ENCODE measurements at regions not wholly inside any gene's neighbourhood (a gene's known extent, or its start where the extent isn't known, plus 50 kb on each side); places are given as distances from the start of the nearest gene placed in this dataset.

GRCh38 chr7:131656980-131657723 is 100.7 kb upstream of the PODXL start:
- Histone ChIP-seq H3K4me3 (no peak overlapping the region), H3K79me2 (ENCODE audit: control insufficient read depth, insufficient read depth, low read length) (no peaks in the 10 kb centered on the region), H3K27ac (ENCODE audit: extremely low read depth, low read depth, low read length) (no peak overlapping the region), H3K9me3 (replicated peaks; ENCODE audit: control insufficient read depth, insufficient read depth, low read depth, low read length) (no peaks in the 10 kb centered on the region), H3K9ac (ENCODE audit: insufficient read depth in 1 of 2, low read depth in 2 of 2, low read length in 2 of 2) (no peak overlapping the region), H3K4me1 (replicated peaks in 1 of 2; ENCODE audit: control insufficient read depth in 2 of 2, insufficient read depth in 2 of 2, low read length in 2 of 2) (no peaks in the 10 kb centered on the region), H4K20me1 (replicated peaks; ENCODE audit: control insufficient read depth, insufficient read depth, low read length) (peaks cover 4% of the 10 kb centered on the region; the same call in 1 of the 2 replicates), H2AFZ (ENCODE audit: low read depth, low read length) (no peak overlapping the region), H3K4me2 (ENCODE audit: insufficient read depth, low read length) (no peak overlapping the region), H3K9me1 (ENCODE audit: control insufficient read depth, insufficient read depth, low read length) (no peaks in the 10 kb centered on the region), H3K36me3 (ENCODE audit: control insufficient read depth, insufficient read depth, low read length) (no peaks in the 10 kb centered on the region), H3K27me3 (ENCODE audit: control insufficient read depth in 2 of 2, insufficient read depth in 2 of 2, low read length in 2 of 2) (peaks cover 4 to 20% of the 10 kb centered on the region in 2 experiments; a peak in 3 of 5 replicates)
- intact Hi-C loops (cut with micrococcal nuclease) (no loop called here), in situ Hi-C loops (cut with MboI) (loop anchor here (5.0 to 10.0 kb wide), 3 partner anchors 115 to 772 kb away; no protein-coding TSS in a partner anchor)
- FAIRE-seq (no peak), DNase-seq (ENCODE audit: extremely low read depth in 1 of 4, low spot score in 3 of 4) (no peak), ATAC-seq (no peak)
- 2% methylated on average over 10 of the region's 10 CpGs for WGBS (ENCODE audit: insufficient coverage, low coverage, missing lambda C conversion rate)
- ChIA-PET POLR2A (interaction anchor here (0.7 kb wide), 1 partner anchor 670 kb away, joined by 4 read pairs; no protein-coding TSS in a partner anchor), CTCF (ENCODE audit: low intra/inter-chr PET ratio) (interaction anchor here (0.7 to 6.1 kb wide), 2 partner anchors 111 to 149 kb away, joined by 3 to 85 read pairs; no protein-coding TSS in a partner anchor)
- BruUV-seq (replicated peaks) = no TSS peak
- TF ChIP-seq TFAM (CRISPR knock-in tag; conservative IDR thresholded peaks at IDR 0.05) = no peak
- TF ChIP-seq EWSR1 (IDR thresholded peaks at IDR 0.05; ENCODE audit: borderline replicate concordance, low read depth, partially characterized antibody) = no peak
- no peak for TF ChIP-seq CBX3 (IDR thresholded peaks at IDR 0.05; ENCODE audit: borderline replicate concordance in 1 of 2, low read length in 2 of 2)
- TF ChIP-seq MAFF (IDR thresholded peaks at IDR 0.05; ENCODE audit: low read length) = peak; percentile 72
- no peak for TF ChIP-seq USF2 (CRISPR knock-in tag; IDR thresholded peaks at IDR 0.05)
- no peak for TF ChIP-seq LCOR (CRISPR knock-in tag; IDR thresholded peaks at IDR 0.05)
- peak; percentile 47 for TF ChIP-seq ZFP36 (IDR thresholded peaks at IDR 0.05; ENCODE audit: low read depth, low read length, partially characterized antibody)
- no peak for TF ChIP-seq CEBPB (tag; IDR thresholded peaks at IDR 0.05)
- peak; percentile 52 for TF ChIP-seq MAFG (tag; conservative IDR thresholded peaks at IDR 0.05)
- no peak for TF ChIP-seq CREB3 (tag; conservative IDR thresholded peaks at IDR 0.05; ENCODE audit: low read depth)
- TF ChIP-seq RBM39 (optimal IDR thresholded peaks at IDR 0.05; ENCODE audit: low read depth, low read length) = no peak
- TF ChIP-seq RAD21 (CRISPR knock-in tag; conservative IDR thresholded peaks at IDR 0.05 in 1 of 2, IDR thresholded peaks at IDR 0.05 in 1 of 2) = no peak
- TF ChIP-seq MEIS2 (IDR thresholded peaks at IDR 0.05; ENCODE audit: partially characterized antibody) = no peak
- TF ChIP-seq ZNF121 (CRISPR knock-in tag; conservative IDR thresholded peaks at IDR 0.05) = peak; percentile 95
- TF ChIP-seq TEAD4 (IDR thresholded peaks at IDR 0.05; ENCODE audit: low read length) = no peak
- no peak for TF ChIP-seq TEAD4 (CRISPR knock-in tag; IDR thresholded peaks at IDR 0.05; ENCODE audit: borderline replicate concordance)
- TF ChIP-seq POLR2G (IDR thresholded peaks at IDR 0.05; ENCODE audit: low read depth, low read length) = no peak
- TF ChIP-seq GABPB2 (CRISPR knock-in tag; conservative IDR thresholded peaks at IDR 0.05) = no peak
- no peak for TF ChIP-seq XRCC5 (IDR thresholded peaks at IDR 0.05; ENCODE audit: low read depth, low read length)
- no peak for TF ChIP-seq PTTG1 (tag; IDR thresholded peaks at IDR 0.05; ENCODE audit: low read depth)
- TF ChIP-seq ZNF316 (IDR thresholded peaks at IDR 0.05) = peak; percentile 82
- TF ChIP-seq LARP7 (IDR thresholded peaks at IDR 0.05) = no peak
- TF ChIP-seq SRF (CRISPR knock-in tag; IDR thresholded peaks at IDR 0.05) = no peak
- TF ChIP-seq PHB (CRISPR knock-in tag; IDR thresholded peaks at IDR 0.05) = no peak
